Transverse colon (tissue), 4 donors: ENCODE measurements at regions not wholly inside any gene's neighbourhood (a gene's known extent, or its start where the extent isn't known, plus 50 kb on each side); places are given as distances from the start of the nearest gene placed in this dataset.

ENCODE experiments used
- EP300 ChIP-seq: sonication (generic); formaldehyde crosslinking; IDR thresholded peaks from one replicate; pipeline ENCODE4 v1.6.1; 2017; ENCODE audit warnings: antibody characterized with exemption, low read depth
- POLR2A ChIP-seq: fragments of 450-650 bp; IDR thresholded peaks from one replicate; pipeline ENCODE4 v1.6.1; 2016; ENCODE audit warnings: antibody characterized with exemption, mild to moderate bottlenecking, moderate library complexity
- POLR2AphosphoS5 ChIP-seq, 3 donors: sonication (generic); formaldehyde crosslinking; IDR thresholded peaks; one replicate each; pipeline ENCODE4 v1.6.1; 2016; ENCODE audit warnings: antibody characterized with exemption in 3 of 3
- TF ChIP-seq, protein P1 (sequence below), 5 experiments: fragments of 200-600 bp in 3 of 5; fragments of 450-650 bp in 2 of 5; sonication (generic) in 3 of 5; IDR thresholded peaks; 1 replicate in 2 of 5; 2 replicates in 3 of 5; pipeline ENCODE4 v1.5.1; 2016 to 2017; ENCODE audit warnings: antibody characterized with exemption in 5 of 5, inconsistent platforms in 3 of 5, mild to moderate bottlenecking in 2 of 5, moderate library complexity in 1 of 5

DNA sequence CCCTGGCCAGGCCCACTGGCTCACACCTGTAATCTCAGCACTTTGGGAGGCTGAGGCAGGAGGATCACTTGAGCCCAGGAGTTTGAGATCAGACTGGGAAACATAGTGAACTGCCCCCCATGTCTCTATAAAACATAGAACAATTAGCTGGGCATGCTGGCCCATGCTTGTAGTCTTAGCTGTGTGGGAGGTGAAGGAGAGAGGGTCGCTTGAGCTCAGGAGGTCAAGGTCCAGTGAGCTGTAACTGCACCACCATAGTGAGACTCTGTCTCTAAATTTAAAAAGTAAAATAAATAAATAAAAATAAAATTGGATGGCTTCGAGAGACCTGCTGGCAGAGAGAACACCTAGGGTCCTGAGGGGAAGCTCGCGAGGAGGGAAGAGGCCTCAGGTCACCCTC is 69.9 kb upstream of the PARD3 start:
- no peak for TF ChIP-seq EP300
- TF ChIP-seq, protein P1, sequence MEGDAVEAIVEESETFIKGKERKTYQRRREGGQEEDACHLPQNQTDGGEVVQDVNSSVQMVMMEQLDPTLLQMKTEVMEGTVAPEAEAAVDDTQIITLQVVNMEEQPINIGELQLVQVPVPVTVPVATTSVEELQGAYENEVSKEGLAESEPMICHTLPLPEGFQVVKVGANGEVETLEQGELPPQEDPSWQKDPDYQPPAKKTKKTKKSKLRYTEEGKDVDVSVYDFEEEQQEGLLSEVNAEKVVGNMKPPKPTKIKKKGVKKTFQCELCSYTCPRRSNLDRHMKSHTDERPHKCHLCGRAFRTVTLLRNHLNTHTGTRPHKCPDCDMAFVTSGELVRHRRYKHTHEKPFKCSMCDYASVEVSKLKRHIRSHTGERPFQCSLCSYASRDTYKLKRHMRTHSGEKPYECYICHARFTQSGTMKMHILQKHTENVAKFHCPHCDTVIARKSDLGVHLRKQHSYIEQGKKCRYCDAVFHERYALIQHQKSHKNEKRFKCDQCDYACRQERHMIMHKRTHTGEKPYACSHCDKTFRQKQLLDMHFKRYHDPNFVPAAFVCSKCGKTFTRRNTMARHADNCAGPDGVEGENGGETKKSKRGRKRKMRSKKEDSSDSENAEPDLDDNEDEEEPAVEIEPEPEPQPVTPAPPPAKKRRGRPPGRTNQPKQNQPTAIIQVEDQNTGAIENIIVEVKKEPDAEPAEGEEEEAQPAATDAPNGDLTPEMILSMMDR (IDR thresholded peaks at IDR 0.05) = no peak
- no peak for TF ChIP-seq POLR2A
- no peak for TF ChIP-seq POLR2AphosphoS5 (IDR thresholded peaks at IDR 0.05)
